Mesenchymal stem cell (in vitro differentiated cells and primary cell): ENCODE measurements at regions not wholly inside any gene's neighbourhood (a gene's known extent, or its start where the extent isn't known, plus 50 kb on each side); places are given as distances from the start of the nearest gene placed in this dataset.

Source experiments
- DNase-seq: peaks from one replicate; pipeline ENCODE4 v3.0.0-alpha.2; 2013
- H2AFZ ChIP-seq: one replicate; pipeline ENCODE4 v1.6.1; 2013; ENCODE audit warnings: low read depth, mild to moderate bottlenecking, control low read depth, inconsistent platforms, low read length, moderate library complexity
- H2AK5ac ChIP-seq: 2 replicates; pipeline ENCODE4 v1.6.1; 2013; ENCODE audit warnings: low read length, moderate library complexity, mild to moderate bottlenecking, inconsistent platforms; ENCODE audit not compliant: severe bottlenecking
- H2BK120ac ChIP-seq: one replicate; pipeline ENCODE4 v1.6.1; 2013; ENCODE audit warnings: low read depth, mild to moderate bottlenecking, inconsistent platforms, low read length, moderate library complexity
- H2BK12ac ChIP-seq, 2 experiments: one replicate each; pipeline ENCODE4 v1.6.1; 2013; ENCODE audit warnings: inconsistent platforms in 2 of 2, low read length in 2 of 2, mild to moderate bottlenecking in 2 of 2, moderate library complexity in 2 of 2, control low read depth in 1 of 2
- H2BK15ac ChIP-seq: one replicate; pipeline ENCODE4 v1.6.1; 2013; ENCODE audit warnings: mild to moderate bottlenecking, low read depth, inconsistent platforms; ENCODE audit not compliant: poor library complexity, severe bottlenecking
- H2BK5ac ChIP-seq: 2 replicates; pipeline ENCODE4 v1.6.1; 2013; ENCODE audit warnings: low read depth, mild to moderate bottlenecking, low read length, control low read depth, inconsistent platforms; ENCODE audit not compliant: poor library complexity, severe bottlenecking
- H3K14ac ChIP-seq, 2 experiments: one replicate each; pipeline ENCODE4 v1.6.1; 2013; ENCODE audit warnings: inconsistent platforms in 2 of 2, low read length in 2 of 2, control low read depth in 1 of 2, mild to moderate bottlenecking in 1 of 2, moderate library complexity in 1 of 2
- H3K18ac ChIP-seq, 2 experiments: one replicate each; pipeline ENCODE4 v1.6.1; 2013; ENCODE audit warnings: inconsistent platforms in 2 of 2, low read length in 2 of 2, control low read depth in 1 of 2, low read depth in 1 of 2, mild to moderate bottlenecking in 1 of 2
- H3K23ac ChIP-seq, 2 experiments: one replicate each; pipeline ENCODE4 v1.6.1; 2013; ENCODE audit warnings: inconsistent platforms in 2 of 2, low read length in 2 of 2, mild to moderate bottlenecking in 2 of 2, moderate library complexity in 2 of 2, control low read depth in 1 of 2
- H3K27ac ChIP-seq: 2 replicates; pipeline ENCODE4 v1.5.1; 2013; ENCODE audit warnings: mild to moderate bottlenecking, moderate library complexity, low read length, control low read depth, inconsistent platforms; ENCODE audit not compliant: poor library complexity, severe bottlenecking
- H3K27me3 ChIP-seq, 2 experiments: 2 replicates each; pipeline versions ENCODE4 v1.6.1 to v1.7.0; 2013; ENCODE audit warnings: low read length in 2 of 2, mild to moderate bottlenecking in 2 of 2, moderate library complexity in 2 of 2, control low read depth in 1 of 2, inconsistent platforms in 1 of 2; ENCODE audit not compliant: control insufficient read depth in 1 of 2, insufficient read depth in 1 of 2
- H3K36me3 ChIP-seq, 2 experiments: 2 replicates each; pipeline versions ENCODE4 v1.6.1 to v1.7.0; 2013; ENCODE audit warnings: low read length in 2 of 2, control low read depth in 1 of 2, inconsistent platforms in 1 of 2, low read depth in 1 of 2, mild to moderate bottlenecking in 1 of 2; ENCODE audit not compliant: insufficient read depth in 2 of 2, control insufficient read depth in 1 of 2
- H3K4ac ChIP-seq, 2 experiments: one replicate each; pipeline ENCODE4 v1.6.1; 2013; ENCODE audit warnings: inconsistent platforms in 2 of 2, low read length in 2 of 2, mild to moderate bottlenecking in 2 of 2, moderate library complexity in 2 of 2, control low read depth in 1 of 2, low read depth in 1 of 2
- H3K4me1 ChIP-seq: 2 replicates; pipeline ENCODE4 v1.6.1; 2013; ENCODE audit warnings: low read depth, low read length, control low read depth; ENCODE audit not compliant: control insufficient read depth, insufficient read depth
- H3K4me2 ChIP-seq: 2 replicates; pipeline ENCODE4 v1.6.1; 2013; ENCODE audit warnings: low read length, mild to moderate bottlenecking, inconsistent platforms; ENCODE audit not compliant: poor library complexity, severe bottlenecking
- H3K4me3 ChIP-seq, 2 experiments: 2 replicates each; pipeline versions ENCODE4 v1.5.1 to v1.7.0; 2013; ENCODE audit warnings: low read length in 2 of 2, mild to moderate bottlenecking in 2 of 2, control low read depth in 1 of 2, low read depth in 1 of 2; ENCODE audit not compliant: insufficient read depth in 1 of 2
- H3K79me1 ChIP-seq: replicated peaks from 2 replicates; pipeline ENCODE4 v1.6.1; 2013; ENCODE audit warnings: mild to moderate bottlenecking, control low read depth, low read length, inconsistent platforms; ENCODE audit not compliant: poor library complexity, severe bottlenecking
- H3K9ac ChIP-seq: 2 replicates; pipeline ENCODE4 v1.7.0; 2013; ENCODE audit warnings: mild to moderate bottlenecking, low read length, moderate library complexity
- H3K9me3 ChIP-seq: 2 replicates; pipeline ENCODE4 v1.7.0; 2013; ENCODE audit warnings: mild to moderate bottlenecking, low read length; ENCODE audit not compliant: control insufficient read depth
- H4K8ac ChIP-seq: one replicate; pipeline ENCODE4 v1.6.1; 2013; ENCODE audit warnings: inconsistent platforms, mild to moderate bottlenecking, low read length, moderate library complexity
- H4K91ac ChIP-seq: one replicate; pipeline ENCODE4 v1.6.1; 2013; ENCODE audit warnings: mild to moderate bottlenecking, low read length, inconsistent platforms
- WGBS: methylation state at CpG from one replicate; pipeline ENCODE4 v1.1.7; 2013; ENCODE audit warnings: mixed read lengths; 5-methylcytosine and 5-hydroxymethylcytosine counted together

DNA sequence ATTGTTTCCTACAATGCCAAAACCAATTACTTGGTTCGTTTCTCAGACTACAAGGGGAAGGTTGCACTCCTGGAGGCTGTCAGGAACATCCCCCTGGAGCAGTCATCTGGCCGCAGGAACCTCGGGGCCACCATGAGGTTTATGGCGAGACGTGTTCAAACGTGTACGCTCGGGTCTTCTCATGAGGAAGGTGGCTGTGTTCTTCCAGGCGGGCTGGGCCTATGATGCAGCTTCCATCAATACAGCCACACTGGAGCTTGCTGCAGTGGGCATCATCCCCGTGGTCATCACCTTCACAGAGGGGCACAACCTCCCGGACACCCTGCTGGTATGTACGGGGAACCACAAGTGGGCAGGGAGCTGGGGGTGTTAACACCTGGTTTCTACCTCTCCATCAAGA is 94.5 kb upstream of the COL6A5 start:
- Histone ChIP-seq H3K27ac (no peak overlapping the region), H2BK15ac (no peak overlapping the region), H2AFZ (no peak overlapping the region), H3K27me3 (peaks cover 0 to 34% of the 10 kb centered on the region in 2 experiments), H3K14ac (no peak overlapping the region), H2AK5ac (no peak overlapping the region), H3K36me3 (no peaks in the 10 kb centered on the region), H4K91ac (no peak overlapping the region), H3K4me1 (no peaks in the 10 kb centered on the region), H2BK120ac (no peak overlapping the region), H3K4ac (no peak overlapping the region), H3K9ac (no peak overlapping the region), H3K79me1 (no peaks in the 10 kb centered on the region), H4K8ac (no peak overlapping the region), H2BK12ac (no peak overlapping the region), H3K18ac (no peak overlapping the region), H3K23ac (no peak overlapping the region), H2BK5ac (no peak overlapping the region), H3K4me2 (no peak overlapping the region), H3K4me3 (no peak overlapping the region), H3K9me3 (no peaks in the 10 kb centered on the region)
- no peak for DNase-seq
- 88% methylated on average over 12 of the region's 12 CpGs for WGBS

DNA sequence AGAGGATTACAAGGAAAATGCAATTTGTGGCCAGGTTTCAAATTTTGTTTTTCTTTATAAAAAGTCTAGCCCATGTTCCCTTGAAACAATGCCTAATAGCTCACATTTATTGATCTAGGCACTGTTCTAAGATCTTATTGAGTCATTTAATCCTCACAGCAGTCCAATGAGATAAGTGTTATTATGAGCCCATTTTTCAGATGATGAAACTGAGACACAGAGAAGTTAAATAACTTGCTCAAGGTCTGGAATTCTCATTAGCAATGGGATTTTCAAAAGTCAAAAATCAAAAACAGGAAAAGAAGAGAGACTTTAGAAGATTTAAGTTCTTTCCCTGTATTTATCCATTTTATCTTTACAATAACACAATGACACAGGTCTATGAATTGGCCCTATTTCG is 90.0 kb upstream of the COL6A5 start:
- Histone ChIP-seq H4K91ac (no peak overlapping the region), H3K4ac (no peak overlapping the region), H4K8ac (no peak overlapping the region), H3K4me2 (no peak overlapping the region), H3K4me1 (no peaks in the 10 kb centered on the region), H2BK15ac (no peak overlapping the region), H2BK5ac (no peak overlapping the region), H3K23ac (no peak overlapping the region), H3K79me1 (no peaks in the 10 kb centered on the region), H2BK12ac (no peak overlapping the region), H3K14ac (no peak overlapping the region), H3K9ac (no peak overlapping the region), H3K18ac (no peak overlapping the region), H3K9me3 (no peaks in the 10 kb centered on the region), H2AFZ (no peak overlapping the region), H2BK120ac (no peak overlapping the region), H3K27ac (no peak overlapping the region), H3K27me3 (peaks cover 0 to 14% of the 10 kb centered on the region in 2 experiments), H2AK5ac (no peak overlapping the region), H3K4me3 (no peak overlapping the region), H3K36me3 (no peaks in the 10 kb centered on the region)
- DNase-seq, result no peak
- WGBS, result no CpG with 5 or more reads among the region's 1 CpG

DNA sequence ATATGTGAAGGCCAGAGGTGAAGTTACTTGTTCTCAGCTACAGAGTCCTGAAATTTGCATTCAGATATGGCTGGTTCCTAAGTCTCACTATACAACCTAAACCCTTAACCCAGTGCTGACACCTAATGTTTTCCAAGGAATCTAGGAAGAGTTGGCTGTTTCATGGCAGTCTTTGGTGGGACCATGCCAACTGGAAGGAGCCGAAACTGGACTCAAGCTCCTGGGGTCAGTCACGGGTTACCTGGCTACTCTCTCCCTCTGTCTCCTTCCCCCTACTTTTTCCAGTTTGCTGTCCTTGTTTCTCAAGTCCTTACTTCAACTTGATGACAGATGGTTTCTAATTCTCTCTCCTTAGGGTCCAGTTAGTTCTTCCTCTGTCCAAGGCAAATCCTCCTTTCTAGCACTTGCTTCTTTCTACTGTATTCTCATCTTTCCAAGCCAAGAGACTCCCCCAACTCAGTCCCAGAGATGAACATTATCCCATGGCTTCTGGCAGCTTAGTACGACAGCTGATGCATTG is 88.6 kb upstream of the COL6A5 start:
- Histone ChIP-seq H2BK120ac (no peak overlapping the region), H3K4me3 (no peak overlapping the region), H3K23ac (no peak overlapping the region), H3K27me3 (peaks cover 0 to 18% of the 10 kb centered on the region in 2 experiments), H2AK5ac (no peak overlapping the region), H3K9ac (no peak overlapping the region), H3K79me1 (no peaks in the 10 kb centered on the region), H3K4me1 (no peaks in the 10 kb centered on the region), H4K91ac (no peak overlapping the region), H2BK5ac (no peak overlapping the region), H3K18ac (no peak overlapping the region), H4K8ac (no peak overlapping the region), H3K9me3 (no peaks in the 10 kb centered on the region), H3K4me2 (no peak overlapping the region), H3K4ac (no peak overlapping the region), H2BK15ac (no peak overlapping the region), H2AFZ (no peak overlapping the region), H3K36me3 (no peaks in the 10 kb centered on the region), H3K14ac (no peak overlapping the region), H2BK12ac (no peak overlapping the region), H3K27ac (no peak overlapping the region)
- DNase-seq, result no peak
- 97% methylated on average over 3 of the region's 3 CpGs for WGBS

DNA sequence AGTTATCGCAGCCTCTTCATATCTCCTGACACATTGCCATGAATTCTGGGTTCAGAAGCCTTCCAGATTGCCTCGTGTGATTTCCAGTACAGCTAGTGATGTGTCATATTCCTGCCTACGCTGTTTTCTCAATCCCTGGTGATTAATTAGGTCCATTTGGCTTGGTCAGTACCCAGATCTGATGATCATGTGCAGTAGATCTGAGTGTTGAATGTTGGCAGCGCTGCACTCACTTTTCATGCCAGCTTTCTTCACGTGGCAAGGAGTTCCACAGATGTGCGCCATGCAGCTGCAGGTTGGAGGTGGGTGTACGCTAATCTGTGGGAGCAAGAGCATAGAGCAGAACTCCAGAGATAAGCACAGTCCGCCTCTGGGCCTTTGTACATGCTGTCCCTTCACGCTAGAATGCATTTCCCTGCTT is 86.9 kb upstream of the COL6A5 start:
- no peak overlapping the region for H2AFZ ChIP-seq
- H3K23ac ChIP-seq, result no peak overlapping the region
- no peak overlapping the region for H3K27ac ChIP-seq
- H3K79me1 ChIP-seq, result no peaks in the 10 kb centered on the region
- no peak overlapping the region for H2BK15ac ChIP-seq
- 67% methylated on average over 9 of the region's 9 CpGs for WGBS
- H3K18ac ChIP-seq, result no peak overlapping the region
- no peaks in the 10 kb centered on the region for H3K9me3 ChIP-seq
- H2AK5ac ChIP-seq, result no peak overlapping the region
- no peak overlapping the region for H4K8ac ChIP-seq
- H4K91ac ChIP-seq, result no peak overlapping the region
- H3K14ac ChIP-seq, result no peak overlapping the region
- peaks cover 0 to 5% of the 10 kb centered on the region in 2 experiments for H3K27me3 ChIP-seq
- no peak overlapping the region for H2BK120ac ChIP-seq
- H2BK12ac ChIP-seq, result no peak overlapping the region
- H3K4me3 ChIP-seq, result no peak overlapping the region
- no peak overlapping the region for H3K4me2 ChIP-seq
- DNase-seq, result peak; percentile 3
- H3K4ac ChIP-seq, result peak overlapping the region in 1 of 2 experiments; percentile 41
- peak overlapping the region; percentile 67 for H3K9ac ChIP-seq
- no peaks in the 10 kb centered on the region for H3K4me1 ChIP-seq
- no peak overlapping the region for H2BK5ac ChIP-seq
- no peaks in the 10 kb centered on the region for H3K36me3 ChIP-seq
